ENCODE measurements at regions not wholly inside any gene's neighbourhood (a gene's known extent, or its start where the extent isn't known, plus 50 kb on each side); places are given as distances from the start of the nearest gene placed in this dataset.
"Not testable (repeated sequence)": the region's sequence is repeated elsewhere in the genome, so short reads cannot be mapped to it uniquely, and the experiment has no call there.

- TF ChIP-seq CTCF, EZH2phosphoT487 (IDR thresholded peaks at IDR 0.05; ENCODE audit: low read length): not testable (repeated sequence)
These were observed 158.2 kb upstream of the EPB41L3 start for GRCh38 chr18:5702016-5702415.
